Lung (tissue), 11 donors: ENCODE measurements at regions not wholly inside any gene's neighbourhood (a gene's known extent, or its start where the extent isn't known, plus 50 kb on each side); places are given as distances from the start of the nearest gene placed in this dataset.
A peak's percentile ranks its signal among the peaks of the same experiment; 100 is the strongest.

Experiments used
- ATAC-seq: fragments of 200-7000 bp; cut with Tn5 transposase; one replicate; pipeline ENCODE4 v1.9.1; 2020; ENCODE audit warnings: moderate number of reproducible peaks; ENCODE audit not compliant: insufficient read depth, low FRiP score
- DNase-seq, 3 donors: peaks; one replicate each; pipeline ENCODE4 v3.0.0-alpha.2; 2013 to 2017
- H3K27ac ChIP-seq, 2 donors: one replicate each; pipeline ENCODE4 v1.5.1; 2013; ENCODE audit warnings: mild to moderate bottlenecking in 2 of 2, moderate library complexity in 2 of 2, control low read depth in 1 of 2, inconsistent platforms in 1 of 2, low read depth in 1 of 2, low read length in 1 of 2
- H3K27me3 ChIP-seq, 3 donors: one replicate each; pipeline ENCODE4 v1.5.1; 2013; ENCODE audit warnings: low read length in 2 of 3; ENCODE audit not compliant: control insufficient read depth in 3 of 3, insufficient read depth in 3 of 3
- H3K36me3 ChIP-seq, 4 donors: one replicate each; pipeline ENCODE4 v1.5.1; 2013; ENCODE audit warnings: low read length in 4 of 4, mild to moderate bottlenecking in 1 of 4, moderate library complexity in 1 of 4; ENCODE audit not compliant: control insufficient read depth in 4 of 4, insufficient read depth in 4 of 4
- H3K4me1 ChIP-seq, 5 donors: one replicate each; pipeline ENCODE4 v1.5.1; 2013; ENCODE audit warnings: low read length in 5 of 5, mild to moderate bottlenecking in 2 of 5, moderate library complexity in 1 of 5; ENCODE audit not compliant: control insufficient read depth in 5 of 5, insufficient read depth in 5 of 5
- H3K4me3 ChIP-seq: one replicate; pipeline ENCODE4 v1.5.1; 2013; ENCODE audit warnings: mild to moderate bottlenecking, control low read depth, moderate library complexity
- H3K9ac ChIP-seq, 2 donors: one replicate each; pipeline ENCODE4 v1.5.1; 2013; ENCODE audit warnings: low read length in 2 of 2, control low read depth in 1 of 2; ENCODE audit not compliant: insufficient read depth in 1 of 2
- H3K9me3 ChIP-seq, 4 donors: one replicate each; pipeline ENCODE4 v1.5.1; 2013; ENCODE audit warnings: low read length in 3 of 4, mild to moderate bottlenecking in 1 of 4, moderate library complexity in 1 of 4; ENCODE audit not compliant: control insufficient read depth in 4 of 4, insufficient read depth in 3 of 4
- whole genome bisulfite sequencing, 2 donors: extraction: QIAGEN DNeasy Blood & Tissue Kit; methylation state at CpG; one replicate each; pipeline ENCODE4 v1.1.7; 2013; 5-methylcytosine and 5-hydroxymethylcytosine counted together
- TF ChIP-seq, protein P1 (sequence below): IDR thresholded peaks from 2 replicates; pipeline ENCODE4 v1.5.1; 2012; ENCODE audit warnings: mild to moderate bottlenecking; ENCODE audit errors: control extremely low read depth, extremely low read depth
- donor health status: control.
- donor health status: control.
- donor health status: Bipolar disorder and iron deficiency.
- donor health status: healthy.
- donor health status: DM: yes; HTN: yes; CAD: no.

DNA sequence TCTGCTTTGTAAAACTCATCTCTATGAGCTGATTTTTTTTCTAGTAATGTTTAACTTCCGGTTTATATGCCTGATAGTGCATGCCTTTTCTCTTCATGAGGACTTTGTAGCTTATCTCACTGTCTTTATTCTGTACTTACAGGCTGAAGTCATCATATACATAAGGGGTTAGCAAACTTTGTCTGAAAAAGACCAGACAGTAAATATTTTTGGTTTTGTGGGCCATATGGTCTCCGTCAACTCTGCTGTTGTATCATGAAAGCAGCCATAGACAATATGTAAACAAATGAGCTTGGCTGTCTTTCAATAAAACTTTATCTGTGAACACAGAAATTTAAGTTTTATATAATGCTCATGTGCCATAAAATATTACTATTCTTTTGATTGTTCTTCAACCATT, 172.1 kb downstream of the GXYLT1 start:
- H3K9me3 ChIP-seq: no peaks in the 10 kb centered on the region
- TF ChIP-seq, protein P1, sequence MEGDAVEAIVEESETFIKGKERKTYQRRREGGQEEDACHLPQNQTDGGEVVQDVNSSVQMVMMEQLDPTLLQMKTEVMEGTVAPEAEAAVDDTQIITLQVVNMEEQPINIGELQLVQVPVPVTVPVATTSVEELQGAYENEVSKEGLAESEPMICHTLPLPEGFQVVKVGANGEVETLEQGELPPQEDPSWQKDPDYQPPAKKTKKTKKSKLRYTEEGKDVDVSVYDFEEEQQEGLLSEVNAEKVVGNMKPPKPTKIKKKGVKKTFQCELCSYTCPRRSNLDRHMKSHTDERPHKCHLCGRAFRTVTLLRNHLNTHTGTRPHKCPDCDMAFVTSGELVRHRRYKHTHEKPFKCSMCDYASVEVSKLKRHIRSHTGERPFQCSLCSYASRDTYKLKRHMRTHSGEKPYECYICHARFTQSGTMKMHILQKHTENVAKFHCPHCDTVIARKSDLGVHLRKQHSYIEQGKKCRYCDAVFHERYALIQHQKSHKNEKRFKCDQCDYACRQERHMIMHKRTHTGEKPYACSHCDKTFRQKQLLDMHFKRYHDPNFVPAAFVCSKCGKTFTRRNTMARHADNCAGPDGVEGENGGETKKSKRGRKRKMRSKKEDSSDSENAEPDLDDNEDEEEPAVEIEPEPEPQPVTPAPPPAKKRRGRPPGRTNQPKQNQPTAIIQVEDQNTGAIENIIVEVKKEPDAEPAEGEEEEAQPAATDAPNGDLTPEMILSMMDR: no peak
- H3K36me3 ChIP-seq: no peaks in the 10 kb centered on the region
- WGBS, 2 donors: 70 to 83% methylated on average over 2 of the region's 2 CpGs
- H3K27me3 ChIP-seq: no peaks in the 10 kb centered on the region
- H3K27ac ChIP-seq: no peak overlapping the region
- DNase-seq: peak; percentile 62 to 95 (median 95)
- no peak for ATAC-seq
- H3K4me1 ChIP-seq: peaks cover 0 to 21% (median 0%) of the 10 kb centered on the region in 5 donors
- H3K9ac ChIP-seq: no peak overlapping the region
- no peak overlapping the region for H3K4me3 ChIP-seq

DNA sequence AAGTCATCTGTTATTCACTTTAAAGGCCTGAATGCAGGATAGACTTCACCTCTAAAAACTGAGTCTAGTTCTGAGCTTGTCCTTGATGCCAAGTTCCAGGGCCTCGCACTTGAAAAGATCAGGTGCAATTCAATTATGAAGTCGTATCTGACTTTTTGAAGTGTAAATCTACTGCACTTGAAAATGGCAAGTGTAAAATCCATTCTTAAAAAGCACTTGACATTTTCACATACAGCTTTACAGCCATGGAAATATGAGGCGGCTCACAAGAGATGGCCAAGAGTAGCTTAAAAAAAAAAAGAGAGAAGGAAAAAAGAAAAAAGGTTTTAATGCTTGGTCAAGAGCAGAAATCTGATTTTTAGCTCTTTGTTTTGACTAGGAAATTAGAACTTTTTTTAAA, 172.5 kb downstream of the GXYLT1 start:
- H3K36me3 ChIP-seq: no peaks in the 10 kb centered on the region
- no peaks in the 10 kb centered on the region for H3K27me3 ChIP-seq
- H3K9me3 ChIP-seq: no peaks in the 10 kb centered on the region
- WGBS, 2 donors: 73 to 84% methylated on average over 3 of the region's 3 CpGs
- TF ChIP-seq, protein P1: no peak
- H3K27ac ChIP-seq: no peak overlapping the region
- no peak overlapping the region for H3K9ac ChIP-seq
- H3K4me3 ChIP-seq: no peak overlapping the region
- H3K4me1 ChIP-seq: peaks cover 0 to 24% (median 0%) of the 10 kb centered on the region in 5 donors
- peak in 1 of 3 donors; percentile 74 for DNase-seq
- ATAC-seq: no peak

DNA sequence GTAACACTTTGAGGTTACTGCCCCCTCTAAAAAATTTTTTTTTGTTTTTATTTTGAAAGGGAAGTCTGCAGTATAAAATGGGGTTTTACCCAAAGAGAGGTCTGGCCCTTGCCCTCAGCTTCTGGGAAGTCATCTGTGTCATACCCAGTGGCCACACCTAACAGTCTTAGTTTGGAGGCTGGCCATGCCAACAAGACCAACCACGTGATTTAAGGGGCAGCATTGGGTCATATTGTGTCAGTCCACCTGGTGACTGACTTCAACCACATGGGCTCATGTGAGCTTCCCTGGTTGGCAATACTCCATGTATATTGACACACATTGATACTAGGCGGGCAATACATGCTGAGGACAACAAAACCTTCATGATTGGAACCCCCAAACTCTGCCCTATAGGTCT, 173.9 kb downstream of the GXYLT1 start:
- no peak for ATAC-seq
- Histone ChIP-seq H3K9ac (no peak overlapping the region), H3K9me3 (no peaks in the 10 kb centered on the region), H3K27me3 (no peaks in the 10 kb centered on the region), H3K27ac (no peak overlapping the region), H3K36me3 (no peaks in the 10 kb centered on the region), H3K4me1 (peaks cover 0 to 24% (median 0%) of the 10 kb centered on the region in 5 donors), H3K4me3 (no peak overlapping the region)
- no peak for DNase-seq
- 83 to 86% methylated on average over 2 of the region's 2 CpGs for WGBS, 2 donors
- TF ChIP-seq, protein P1: no peak

DNA sequence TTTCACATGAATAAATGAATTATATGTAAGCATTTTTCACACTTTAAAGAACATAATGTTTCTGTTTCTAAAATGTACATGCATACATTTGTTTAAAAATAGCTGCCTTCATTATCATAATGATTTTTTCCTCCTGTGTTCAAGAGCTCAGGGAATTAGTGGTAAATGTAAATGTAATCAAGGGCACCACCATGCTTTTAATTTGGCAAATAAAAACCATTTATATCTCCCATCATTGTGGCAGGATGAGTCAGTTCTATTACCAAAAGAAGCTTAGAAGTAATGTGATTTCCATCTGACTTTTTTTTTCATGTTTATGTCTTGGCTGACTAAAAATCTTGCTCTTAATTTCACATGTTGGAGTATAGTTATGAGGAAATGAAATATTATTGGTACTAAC, 176.1 kb downstream of the GXYLT1 start:
- Histone ChIP-seq H3K9ac (no peak overlapping the region), H3K36me3 (no peaks in the 10 kb centered on the region), H3K27me3 (no peaks in the 10 kb centered on the region), H3K9me3 (no peaks in the 10 kb centered on the region), H3K4me3 (no peak overlapping the region), H3K4me1 (peaks cover 0 to 24% (median 0%) of the 10 kb centered on the region in 5 donors), H3K27ac (no peak overlapping the region)
- DNase-seq: no peak
- TF ChIP-seq, protein P1: no peak
- ATAC-seq: no peak
